Heart left ventricle (tissue), 13 donors: ENCODE measurements at regions not wholly inside any gene's neighbourhood (a gene's known extent, or its start where the extent isn't known, plus 50 kb on each side); places are given as distances from the start of the nearest gene placed in this dataset.
"Not testable (repeated sequence)": the region's sequence is repeated elsewhere in the genome, so short reads cannot be mapped to it uniquely, and the experiment has no call there.

ENCODE experiments used
- CTCF ChIP-seq, 12 donors: fragments of 200-600 bp; sonication (generic) in 4 of 12; IDR thresholded peaks; one replicate each; pipeline versions ENCODE4 v1.5.0 to v1.8.0; 2018 to 2022; ENCODE audit warnings: antibody characterized with exemption in 12 of 12, mild to moderate bottlenecking in 5 of 12
- POLR2A ChIP-seq, 2 donors: fragments of 450-650 bp; IDR thresholded peaks; one replicate each; pipeline ENCODE4 v1.6.1; 2017; ENCODE audit warnings: antibody characterized with exemption in 2 of 2, mild to moderate bottlenecking in 2 of 2, moderate library complexity in 2 of 2
- donor health status: ischemic (EF 13 %, LVEDD 7.1; RV severe dilation, severe dysfunction).
- donor health status: DM: no; HTN: yes; CAD: no.
- donor health status: DM: no; HTN: no; CAD: no.
- donor health status: ischemic (EF 25% LVEDD 6.9; RV normal size, moderate dysfunction).
- donor health status: ischemic (EF 25% LVEDD 5.7; RV mildly dilated, moderate dysfunction).
- donor health status: ischemic (EF 35%, LVEDD 5.7; RV mildly dilated, moderate dysfunction).
- donor health status: nonischemic (EF 11% LVEDD 7.7; RV severe dilation, severe dysfunction).
- donor health status: DM: yes; HTN: yes; CAD: no.
- donor health status: PGD.
- donor health status: ischemic (EF 29% LVEDD 5.4; RV normal size, mild dysfunction).
- donor health status: nonischemic (EF 23%, LVEDD 6.1; RV moderate dilation, normal function).

- TF ChIP-seq CTCF, POLR2A (IDR thresholded peaks at IDR 0.05): not testable (repeated sequence)
These were observed 428.6 kb upstream of the GCFC2 start for GRCh38 chr2:76139303-76139702.
